ENCODE measurements at regions not wholly inside any gene's neighbourhood (a gene's known extent, or its start where the extent isn't known, plus 50 kb on each side); places are given as distances from the start of the nearest gene placed in this dataset.

DNA sequence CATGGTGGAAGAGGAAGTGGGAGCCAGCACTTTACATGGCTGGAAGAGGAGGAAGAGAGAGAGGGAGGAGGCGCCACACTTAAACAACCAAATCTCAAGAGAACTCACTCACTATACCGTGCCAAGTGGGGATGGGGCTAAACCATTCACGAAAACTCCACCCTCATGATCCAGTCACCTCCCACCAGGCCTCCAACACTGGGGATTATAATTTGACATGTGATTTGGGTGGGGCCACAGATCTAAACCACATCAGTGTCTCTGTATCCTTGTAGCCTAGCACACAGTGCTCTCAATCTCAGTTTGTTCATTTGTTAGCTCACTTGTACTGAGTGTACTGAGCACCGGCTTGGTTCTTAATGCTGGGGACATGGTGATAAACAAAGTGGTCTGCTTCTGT lies 228.3 kb downstream of the BUB3 start:
- intact Hi-C loops (cut with micrococcal nuclease): no loop called here
- Histone ChIP-seq H3K4me2 (replicated peaks; ENCODE audit: extremely low read depth, low read length, poor library complexity, severe bottlenecking) (no peak overlapping the region), H3K4me1 (ENCODE audit: control insufficient read depth in 1 of 2, insufficient read depth in 2 of 2, low read length in 2 of 2) (no peaks in the 10 kb centered on the region), H3K9ac (ENCODE audit: insufficient read depth, low read length, poor library complexity, severe bottlenecking) (no peak overlapping the region), H3K27ac (ENCODE audit: low read depth in 1 of 2, low read length in 2 of 2) (no peak overlapping the region), H3K36me3 (replicated peaks in 1 of 2; ENCODE audit: control insufficient read depth in 1 of 2, insufficient read depth in 2 of 2, low read length in 2 of 2) (no peaks in the 10 kb centered on the region), H3K27me3 (ENCODE audit: control insufficient read depth in 2 of 2, insufficient read depth in 2 of 2, low read length in 2 of 2) (no peaks in the 10 kb centered on the region), H3K4me3 (replicated peaks in 1 of 3; ENCODE audit: low read depth in 2 of 3, low read length in 3 of 3) (no peak overlapping the region), H3K79me2 (ENCODE audit: insufficient read depth, low read length) (no peaks in the 10 kb centered on the region), H2AFZ (ENCODE audit: insufficient read depth, low read depth, low read length, poor library complexity, severe bottlenecking) (no peak overlapping the region), H3K9me3 (replicated peaks in 1 of 2; ENCODE audit: control insufficient read depth in 1 of 2, insufficient read depth in 1 of 2, low read length in 2 of 2) (peaks cover 13 to 15% of the 10 kb centered on the region in 2 donors), H4K20me1 (ENCODE audit: insufficient read depth, low read length) (no peaks in the 10 kb centered on the region)
- no peaks in the 10 kb centered on the region for H3K36me3 Mint-ChIP-seq
- H3K27ac Mint-ChIP-seq: no peak overlapping the region
- DNase-seq: no peak
- TF ChIP-seq, protein P1, sequence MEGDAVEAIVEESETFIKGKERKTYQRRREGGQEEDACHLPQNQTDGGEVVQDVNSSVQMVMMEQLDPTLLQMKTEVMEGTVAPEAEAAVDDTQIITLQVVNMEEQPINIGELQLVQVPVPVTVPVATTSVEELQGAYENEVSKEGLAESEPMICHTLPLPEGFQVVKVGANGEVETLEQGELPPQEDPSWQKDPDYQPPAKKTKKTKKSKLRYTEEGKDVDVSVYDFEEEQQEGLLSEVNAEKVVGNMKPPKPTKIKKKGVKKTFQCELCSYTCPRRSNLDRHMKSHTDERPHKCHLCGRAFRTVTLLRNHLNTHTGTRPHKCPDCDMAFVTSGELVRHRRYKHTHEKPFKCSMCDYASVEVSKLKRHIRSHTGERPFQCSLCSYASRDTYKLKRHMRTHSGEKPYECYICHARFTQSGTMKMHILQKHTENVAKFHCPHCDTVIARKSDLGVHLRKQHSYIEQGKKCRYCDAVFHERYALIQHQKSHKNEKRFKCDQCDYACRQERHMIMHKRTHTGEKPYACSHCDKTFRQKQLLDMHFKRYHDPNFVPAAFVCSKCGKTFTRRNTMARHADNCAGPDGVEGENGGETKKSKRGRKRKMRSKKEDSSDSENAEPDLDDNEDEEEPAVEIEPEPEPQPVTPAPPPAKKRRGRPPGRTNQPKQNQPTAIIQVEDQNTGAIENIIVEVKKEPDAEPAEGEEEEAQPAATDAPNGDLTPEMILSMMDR (IDR thresholded peaks at IDR 0.05): no peak
- H3K4me3 Mint-ChIP-seq: no peak overlapping the region
- 100% methylated on average over 1 of the region's 4 CpGs for WGBS (ENCODE audit: insufficient coverage)
- peaks cover 6 to 27% (median 17%) of the 10 kb centered on the region in 7 donors for H3K9me3 Mint-ChIP-seq
- no peaks in the 10 kb centered on the region for H3K4me1 Mint-ChIP-seq
- H3K27me3 Mint-ChIP-seq (ENCODE audit: low read depth in 3 of 3): peaks cover 0 to 14% (median 6%) of the 10 kb centered on the region in 3 donors

DNA sequence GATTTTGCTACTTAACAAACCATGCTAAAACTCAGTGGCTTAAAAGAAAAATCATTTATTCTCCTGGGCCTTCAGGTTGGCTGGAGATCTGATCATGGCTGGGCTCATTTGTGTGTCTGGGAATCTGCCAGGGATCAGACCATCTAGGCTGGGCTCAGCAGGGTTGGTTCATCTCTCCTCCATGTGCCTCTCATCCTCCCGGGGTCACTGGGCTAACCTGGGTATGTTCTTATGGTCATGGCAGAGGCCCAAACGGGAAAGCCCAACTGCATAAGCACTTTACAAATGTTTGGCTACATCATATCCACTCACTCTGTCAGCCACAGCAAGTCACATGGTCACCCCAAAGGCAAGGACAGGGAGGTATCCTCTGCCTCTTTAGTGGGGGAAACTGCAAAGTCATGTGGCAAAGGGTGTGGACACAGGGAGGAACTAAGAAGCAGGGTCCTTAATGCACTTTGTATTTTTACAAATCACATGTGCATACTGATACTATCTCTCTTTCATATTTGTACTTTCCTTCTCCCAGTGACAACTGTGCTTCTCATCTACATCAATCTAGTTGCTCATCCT lies 231.4 kb downstream of the BUB3 start:
- H3K9me3 Mint-ChIP-seq: peaks cover 11 to 29% (median 21%) of the 10 kb centered on the region in 7 donors
- TF ChIP-seq, protein P1 (IDR thresholded peaks at IDR 0.05): no peak
- Histone ChIP-seq H3K4me3 (replicated peaks in 1 of 3; ENCODE audit: low read depth in 2 of 3, low read length in 3 of 3) (no peak overlapping the region), H3K36me3 (replicated peaks in 1 of 2; ENCODE audit: control insufficient read depth in 1 of 2, insufficient read depth in 2 of 2, low read length in 2 of 2) (no peaks in the 10 kb centered on the region), H3K27me3 (ENCODE audit: control insufficient read depth in 2 of 2, insufficient read depth in 2 of 2, low read length in 2 of 2) (no peaks in the 10 kb centered on the region), H3K4me1 (ENCODE audit: control insufficient read depth in 1 of 2, insufficient read depth in 2 of 2, low read length in 2 of 2) (no peaks in the 10 kb centered on the region), H4K20me1 (ENCODE audit: insufficient read depth, low read length) (no peaks in the 10 kb centered on the region), H2AFZ (ENCODE audit: insufficient read depth, low read depth, low read length, poor library complexity, severe bottlenecking) (no peak overlapping the region), H3K9me3 (replicated peaks in 1 of 2; ENCODE audit: control insufficient read depth in 1 of 2, insufficient read depth in 1 of 2, low read length in 2 of 2) (peaks cover 15 to 28% of the 10 kb centered on the region in 2 donors), H3K4me2 (replicated peaks; ENCODE audit: extremely low read depth, low read length, poor library complexity, severe bottlenecking) (no peak overlapping the region), H3K79me2 (ENCODE audit: insufficient read depth, low read length) (no peaks in the 10 kb centered on the region), H3K9ac (ENCODE audit: insufficient read depth, low read length, poor library complexity, severe bottlenecking) (no peak overlapping the region), H3K27ac (ENCODE audit: low read depth in 1 of 2, low read length in 2 of 2) (no peak overlapping the region)
- no CpG with 5 or more reads among the region's 2 CpGs for WGBS (ENCODE audit: insufficient coverage)
- intact Hi-C loops (cut with micrococcal nuclease): no loop called here
- no peak overlapping the region for H3K27ac Mint-ChIP-seq
- no peaks in the 10 kb centered on the region for H3K4me1 Mint-ChIP-seq
- H3K27me3 Mint-ChIP-seq (ENCODE audit: low read depth in 3 of 3): peaks cover 0 to 10% (median 6%) of the 10 kb centered on the region in 3 donors
- H3K36me3 Mint-ChIP-seq: no peaks in the 10 kb centered on the region
- H3K4me3 Mint-ChIP-seq: no peak overlapping the region
- no peak for DNase-seq
